NCI-H2081 treated with DMSO at 0.1 percent for 48 hours (cell line): ENCODE measurements at regions not wholly inside any gene's neighbourhood (a gene's known extent, or its start where the extent isn't known, plus 50 kb on each side); places are given as distances from the start of the nearest gene placed in this dataset.

Experiments
- DNase-seq: peaks from one replicate; lab custom pipeline; 2025; lab: John Stamatoyannopoulos, UW

- no peak for DNase-seq
These were observed 2022.2 kb downstream of the MAT2B start for GRCh38 chr5:165527577-165527976.

- no peak for DNase-seq
These were observed 2032.6 kb downstream of the MAT2B start for GRCh38 chr5:165538065-165538464.

- no peak for DNase-seq
These were observed 2054.2 kb downstream of the MAT2B start for GRCh38 chr5:165559645-165560044.

GRCh38 chr5:165560648-165561047 is 2055.2 kb downstream of the MAT2B start:
- DNase-seq: no peak

- DNase-seq: no peak
These were observed 2060.5 kb downstream of the MAT2B start for GRCh38 chr5:165565911-165566310.

- no peak for DNase-seq
These were observed 2064.1 kb downstream of the MAT2B start for GRCh38 chr5:165569551-165569950.

GRCh38 chr5:165573445-165573844 is 2068.0 kb downstream of the MAT2B start:
- DNase-seq: no peak

GRCh38 chr5:165574100-165574499 is 2068.7 kb downstream of the MAT2B start:
- no peak for DNase-seq

- DNase-seq: no peak
These were observed 2071.4 kb downstream of the MAT2B start for GRCh38 chr5:165576678-165577275.

GRCh38 chr5:165579911-165580310 is 2074.5 kb downstream of the MAT2B start:
- DNase-seq: no peak

- no peak for DNase-seq
These were observed 2089.3 kb downstream of the MAT2B start for GRCh38 chr5:165594693-165595092.

GRCh38 chr5:165602529-165602928 is 2097.1 kb downstream of the MAT2B start:
- no peak for DNase-seq

GRCh38 chr5:165607026-165607425 is 2101.6 kb downstream of the MAT2B start:
- no peak for DNase-seq

- no peak for DNase-seq
These were observed 2104.5 kb downstream of the MAT2B start for GRCh38 chr5:165609871-165610270.

GRCh38 chr5:165616490-165617405 is 2111.3 kb downstream of the MAT2B start:
- DNase-seq: no peak

GRCh38 chr5:165617491-165617890 is 2112.1 kb downstream of the MAT2B start:
- no peak for DNase-seq

GRCh38 chr5:165620394-165620793 is 2115.0 kb downstream of the MAT2B start:
- DNase-seq: no peak

GRCh38 chr5:165622864-165623536 is 2117.6 kb downstream of the MAT2B start:
- no peak for DNase-seq

- no peak for DNase-seq
These were observed 2118.9 kb downstream of the MAT2B start for GRCh38 chr5:165624166-165624946.

- no peak for DNase-seq
These were observed 2120.7 kb downstream of the MAT2B start for GRCh38 chr5:165626161-165626560.

GRCh38 chr5:165627548-165628170 is 2122.2 kb downstream of the MAT2B start:
- no peak for DNase-seq
